Liver (tissue), 2 donors: ENCODE measurements at regions not wholly inside any gene's neighbourhood (a gene's known extent, or its start where the extent isn't known, plus 50 kb on each side); places are given as distances from the start of the nearest gene placed in this dataset.

Experiments used
- RAD21 ChIP-seq, 2 donors: IDR thresholded peaks; 2 replicates each; pipeline ENCODE4 v1.6.1; 2016; ENCODE audit warnings: antibody characterized with exemption in 2 of 2, mild to moderate bottlenecking in 2 of 2
- RXRA ChIP-seq, 2 donors: IDR thresholded peaks; 2 replicates each; pipeline ENCODE4 v1.6.1; 2017 to 2018; ENCODE audit warnings: antibody characterized with exemption in 2 of 2, mild to moderate bottlenecking in 1 of 2
- SP1 ChIP-seq: IDR thresholded peaks from 2 replicates; pipeline ENCODE4 v1.6.1; 2018; ENCODE audit warnings: antibody characterized with exemption, mild to moderate bottlenecking
- TAF1 ChIP-seq: conservative IDR thresholded peaks from 2 replicates; pipeline ENCODE4 v1.6.1; 2016; ENCODE audit warnings: antibody characterized with exemption, mild to moderate bottlenecking
- donor health status: healthy.

DNA sequence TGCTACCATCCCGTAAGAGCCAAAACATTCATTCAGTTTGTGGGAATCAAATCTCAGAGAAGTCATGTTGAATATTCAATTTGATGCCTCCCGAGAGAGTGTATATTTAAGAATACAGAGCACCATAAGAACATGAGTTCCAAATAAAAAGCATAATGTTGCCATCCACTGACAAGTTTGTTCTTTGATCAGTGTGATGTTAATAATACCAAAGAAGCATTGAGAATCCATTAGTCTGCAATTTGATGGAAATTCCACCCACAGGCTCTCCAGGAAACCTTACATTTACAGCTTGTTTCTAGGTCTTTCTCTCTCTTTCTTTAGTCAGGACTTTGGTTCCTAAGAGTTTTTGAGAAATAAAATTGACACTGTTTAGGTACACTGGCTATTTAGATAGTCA lies 200.6 kb upstream of the SFRP2 start:
- TF ChIP-seq SP1 (no peak), TAF1 (no peak), RXRA (IDR thresholded peaks at IDR 0.05) (no peak), RAD21 (IDR thresholded peaks at IDR 0.05) (no peak)
